Esophagus muscularis mucosa (tissue), 4 donors: ENCODE measurements at regions not wholly inside any gene's neighbourhood (a gene's known extent, or its start where the extent isn't known, plus 50 kb on each side); places are given as distances from the start of the nearest gene placed in this dataset.

Experiments
- DNase-seq: peaks from one replicate; pipeline ENCODE4 v3.0.0-alpha.2; 2017; ENCODE audit errors: extremely low spot score
- H3K27ac ChIP-seq, 4 donors: fragments of 200-600 bp; sonication (generic); replicated peaks in 1 of 4; 1 replicate in 3 of 4; 2 replicates in 1 of 4; pipeline ENCODE4 v1.5.1; 2016 to 2019; ENCODE audit warnings: mild to moderate bottlenecking in 1 of 4
- H3K27me3 ChIP-seq, 4 donors: fragments of 200-600 bp; sonication (generic); one replicate each; pipeline versions ENCODE4 v1.5.1 to v1.6.0; 2016 to 2019
- H3K36me3 ChIP-seq, 4 donors: fragments of 200-600 bp; sonication (generic); one replicate each; pipeline ENCODE4 v1.5.1; 2016 to 2019
- H3K4me1 ChIP-seq, 4 donors: fragments of 200-600 bp; sonication (generic); one replicate each; pipeline ENCODE4 v1.5.1; 2016 to 2019
- H3K4me3 ChIP-seq, 4 donors: fragments of 200-600 bp; sonication (generic); 1 replicate in 2 of 4; 2 replicates in 2 of 4; pipeline ENCODE4 v1.5.1; 2016 to 2019; ENCODE audit warnings: mild to moderate bottlenecking in 4 of 4, moderate library complexity in 1 of 4
- H3K9me3 ChIP-seq, 4 donors: fragments of 200-600 bp; sonication (generic); 1 replicate in 3 of 4; 2 replicates in 1 of 4; pipeline ENCODE4 v1.5.1; 2016 to 2019
- EP300 ChIP-seq: sonication (generic); formaldehyde crosslinking; IDR thresholded peaks from one replicate; pipeline ENCODE4 v1.6.1; 2017; ENCODE audit warnings: antibody characterized with exemption
- POLR2A ChIP-seq: fragments of 450-650 bp; IDR thresholded peaks from one replicate; pipeline ENCODE4 v1.6.1; 2017; ENCODE audit warnings: antibody characterized with exemption, moderate library complexity, mild to moderate bottlenecking, low read depth
- POLR2AphosphoS5 ChIP-seq, 2 donors: sonication (generic); formaldehyde crosslinking; IDR thresholded peaks; one replicate each; pipeline ENCODE4 v1.6.1; 2017; ENCODE audit warnings: antibody characterized with exemption in 2 of 2
- WGBS: methylation state at CpG from one replicate; pipeline ENCODE4 v1.1.5; 2018; 5-methylcytosine and 5-hydroxymethylcytosine counted together
- intact Hi-C: fragments of 100-400 bp; cut with DNase I; formaldehyde crosslinking; loops from one replicate; pipeline ENCODE4 v1.15.1; 2023
- TF ChIP-seq, protein P1 (sequence below), 3 experiments: fragments of 200-600 bp in 2 of 3; fragments of 450-650 bp in 1 of 3; sonication (generic) in 2 of 3; IDR thresholded peaks; one replicate each; pipeline ENCODE4 v1.5.1; 2017 to 2019; ENCODE audit warnings: antibody characterized with exemption in 3 of 3, mild to moderate bottlenecking in 2 of 3, moderate library complexity in 1 of 3

- Histone ChIP-seq H3K27me3 (no peaks in the 10 kb centered on the region), H3K9me3 (no peaks in the 10 kb centered on the region), H3K4me1 (no peaks in the 10 kb centered on the region), H3K36me3 (no peaks in the 10 kb centered on the region), H3K27ac (no peak overlapping the region), H3K4me3 (no peak overlapping the region)
- 92% methylated on average over 2 of the region's 2 CpGs for WGBS
- no peak for DNase-seq
- TF ChIP-seq, protein P1, sequence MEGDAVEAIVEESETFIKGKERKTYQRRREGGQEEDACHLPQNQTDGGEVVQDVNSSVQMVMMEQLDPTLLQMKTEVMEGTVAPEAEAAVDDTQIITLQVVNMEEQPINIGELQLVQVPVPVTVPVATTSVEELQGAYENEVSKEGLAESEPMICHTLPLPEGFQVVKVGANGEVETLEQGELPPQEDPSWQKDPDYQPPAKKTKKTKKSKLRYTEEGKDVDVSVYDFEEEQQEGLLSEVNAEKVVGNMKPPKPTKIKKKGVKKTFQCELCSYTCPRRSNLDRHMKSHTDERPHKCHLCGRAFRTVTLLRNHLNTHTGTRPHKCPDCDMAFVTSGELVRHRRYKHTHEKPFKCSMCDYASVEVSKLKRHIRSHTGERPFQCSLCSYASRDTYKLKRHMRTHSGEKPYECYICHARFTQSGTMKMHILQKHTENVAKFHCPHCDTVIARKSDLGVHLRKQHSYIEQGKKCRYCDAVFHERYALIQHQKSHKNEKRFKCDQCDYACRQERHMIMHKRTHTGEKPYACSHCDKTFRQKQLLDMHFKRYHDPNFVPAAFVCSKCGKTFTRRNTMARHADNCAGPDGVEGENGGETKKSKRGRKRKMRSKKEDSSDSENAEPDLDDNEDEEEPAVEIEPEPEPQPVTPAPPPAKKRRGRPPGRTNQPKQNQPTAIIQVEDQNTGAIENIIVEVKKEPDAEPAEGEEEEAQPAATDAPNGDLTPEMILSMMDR (IDR thresholded peaks at IDR 0.05), result no peak
- no peak for TF ChIP-seq POLR2AphosphoS5 (IDR thresholded peaks at IDR 0.05)
- TF ChIP-seq POLR2A, result no peak
- TF ChIP-seq EP300, result no peak
- intact Hi-C loops, result no loop called here
Observed at GRCh38 chrX:38919202-38919601, 117.9 kb downstream of the MID1IP1 start.

DNA sequence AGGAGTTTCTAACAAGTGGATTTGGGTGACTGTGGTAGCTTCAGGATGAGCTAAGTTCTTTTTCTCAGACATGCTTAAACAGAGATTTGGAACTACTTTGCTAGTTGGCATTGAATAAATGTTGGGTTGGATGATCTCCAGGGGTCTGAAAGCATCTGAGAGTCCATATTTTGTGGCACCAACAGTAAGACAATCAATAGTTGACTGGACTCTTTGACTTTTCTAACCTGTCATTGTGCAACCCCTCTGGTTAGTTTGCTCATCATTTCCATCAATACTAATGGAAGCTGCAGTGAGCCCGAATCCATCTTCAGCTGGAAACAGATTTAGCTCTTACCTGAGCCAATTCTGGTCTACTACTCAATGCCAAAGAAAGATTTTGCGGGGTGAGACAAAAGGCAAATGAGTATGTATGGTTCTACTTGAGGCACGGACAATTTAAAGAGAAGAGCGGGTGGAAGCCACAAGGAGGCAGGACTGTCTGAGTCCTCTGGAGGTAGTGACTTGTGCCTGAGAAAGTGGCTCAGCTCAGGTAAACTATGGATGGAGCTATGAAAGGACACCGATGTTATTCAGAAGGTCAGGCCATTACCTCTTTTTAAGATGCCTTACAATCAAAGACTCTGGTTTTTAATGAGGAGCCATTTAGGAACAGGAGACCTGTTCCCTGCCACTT lies 118.7 kb downstream of the MID1IP1 start:
- 70% methylated on average over 5 of the region's 5 CpGs for WGBS
- DNase-seq, result no peak
- no peaks in the 10 kb centered on the region for H3K36me3 ChIP-seq
- no peaks in the 10 kb centered on the region for H3K9me3 ChIP-seq
- no peaks in the 10 kb centered on the region for H3K4me1 ChIP-seq
- no peak overlapping the region for H3K4me3 ChIP-seq
- intact Hi-C loops, result no loop called here
- no peak for TF ChIP-seq POLR2A
- TF ChIP-seq EP300, result no peak
- no peak for TF ChIP-seq POLR2AphosphoS5 (IDR thresholded peaks at IDR 0.05)
- TF ChIP-seq, protein P1 (IDR thresholded peaks at IDR 0.05), result no peak
- no peak overlapping the region for H3K27ac ChIP-seq
- H3K27me3 ChIP-seq, result no peaks in the 10 kb centered on the region

GRCh38 chrX:38923451-38923969 lies 122.3 kb downstream of the MID1IP1 start:
- no peak overlapping the region for H3K27ac ChIP-seq
- no peaks in the 10 kb centered on the region for H3K4me1 ChIP-seq
- H3K27me3 ChIP-seq, result no peaks in the 10 kb centered on the region
- H3K4me3 ChIP-seq, result no peak overlapping the region
- H3K9me3 ChIP-seq, result no peaks in the 10 kb centered on the region
- TF ChIP-seq POLR2AphosphoS5 (IDR thresholded peaks at IDR 0.05) (no peak), POLR2A (no peak), EP300 (no peak)
- TF ChIP-seq, protein P1 (IDR thresholded peaks at IDR 0.05), result no peak
- no peaks in the 10 kb centered on the region for H3K36me3 ChIP-seq
- intact Hi-C loops, result no loop called here
- WGBS, result 63% methylated on average over 3 of the region's 3 CpGs
- no peak for DNase-seq

DNA sequence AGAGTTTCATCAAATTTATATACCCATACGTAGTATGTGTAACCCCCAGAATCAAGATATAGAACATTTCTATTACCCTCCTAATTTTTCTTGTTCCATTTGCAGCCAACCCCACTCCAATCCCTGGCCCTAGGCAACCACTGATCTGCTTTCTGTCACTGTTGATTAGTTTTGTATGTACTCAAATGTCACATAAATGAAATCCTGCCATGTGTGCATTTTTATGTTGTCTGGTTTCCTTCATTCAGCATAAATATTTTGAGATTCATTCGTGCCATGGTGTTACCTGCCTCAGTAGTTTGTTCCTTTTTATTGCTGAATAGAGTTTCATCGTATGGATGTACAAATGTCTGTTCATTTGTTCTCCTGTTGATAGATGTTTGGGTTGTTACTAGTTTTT lies 126.3 kb downstream of the MID1IP1 start:
- Histone ChIP-seq H3K4me1 (peaks cover 0 to 9% (median 0%) of the 10 kb centered on the region in 4 donors), H3K4me3 (no peak overlapping the region), H3K36me3 (no peaks in the 10 kb centered on the region), H3K9me3 (no peaks in the 10 kb centered on the region), H3K27me3 (no peaks in the 10 kb centered on the region), H3K27ac (no peak overlapping the region)
- DNase-seq, result no peak
- WGBS, result 56% methylated on average over 3 of the region's 3 CpGs
- no peak for TF ChIP-seq POLR2A
- TF ChIP-seq POLR2AphosphoS5 (IDR thresholded peaks at IDR 0.05), result no peak
- TF ChIP-seq, protein P1 (IDR thresholded peaks at IDR 0.05), result no peak
- TF ChIP-seq EP300, result no peak
- intact Hi-C loops, result no loop called here
